Adrenal gland (tissue), 9 donors: ENCODE measurements at regions not wholly inside any gene's neighbourhood (a gene's known extent, or its start where the extent isn't known, plus 50 kb on each side); places are given as distances from the start of the nearest gene placed in this dataset.

ENCODE experiments used
- DNase-seq, 7 donors: peaks; one replicate each; pipeline ENCODE4 v3.0.0-alpha.2; 2019 to 2020
- H3K27ac ChIP-seq, 5 donors: fragments of 200-600 bp; sonication (generic) in 4 of 5; 1 replicate in 3 of 5; 2 replicates in 2 of 5; pipeline versions ENCODE4 v1.5.1 to v1.8.0; 2016 to 2020; ENCODE audit warnings: mild to moderate bottlenecking in 1 of 5
- H3K27me3 ChIP-seq: fragments of 200-600 bp; 2 replicates; pipeline ENCODE4 v1.8.0; 2021
- H3K36me3 ChIP-seq, 2 donors: fragments of 200-600 bp; replicated peaks in 1 of 2; 1 replicate in 1 of 2; 2 replicates in 1 of 2; pipeline versions ENCODE4 v1.5.1 to v1.8.0; 2018 to 2022
- H3K4me1 ChIP-seq, 2 donors: fragments of 200-600 bp; replicated peaks in 1 of 2; 1 replicate in 1 of 2; 2 replicates in 1 of 2; pipeline versions ENCODE4 v1.5.1 to v1.8.0; 2018 to 2021
- H3K4me3 ChIP-seq, 4 donors: fragments of 200-600 bp; sonication (generic) in 3 of 4; one replicate each; pipeline ENCODE4 v1.5.1; 2016 to 2018
- H3K9me3 ChIP-seq, 3 donors: fragments of 200-600 bp; sonication (generic) in 1 of 3; replicated peaks in 1 of 3; 1 replicate in 2 of 3; 2 replicates in 1 of 3; pipeline versions ENCODE4 v1.5.1 to v1.8.0; 2016 to 2021
- POLR2A ChIP-seq, 2 donors: fragments of 450-650 bp; IDR thresholded peaks; one replicate each; pipeline ENCODE4 v1.6.1; 2017; ENCODE audit warnings: antibody characterized with exemption in 2 of 2, mild to moderate bottlenecking in 2 of 2, moderate library complexity in 1 of 2
- WGBS, 4 donors: extraction: QIAGEN DNeasy Blood & Tissue Kit in 2 of 4; methylation state at CpG; one replicate each; pipeline versions ENCODE4 v1.1.5 to v1.1.7; 2013 to 2017; 5-methylcytosine and 5-hydroxymethylcytosine counted together
- intact Hi-C, 2 donors: fragments of 100-400 bp; cut with DNase I; formaldehyde crosslinking; loops; one replicate each; pipeline versions ENCODE4 v1.14.1 to v1.15.0; 2022 to 2023
- TF ChIP-seq, protein P1 (sequence below), 6 experiments: fragments of 450-650 bp in 4 of 6; fragments of 200-600 bp in 2 of 6; sonication (generic) in 1 of 6; IDR thresholded peaks; 1 replicate in 5 of 6; 2 replicates in 1 of 6; pipeline versions ENCODE4 v1.5.1 to v1.8.0; 2016 to 2021; ENCODE audit warnings: antibody characterized with exemption in 6 of 6, mild to moderate bottlenecking in 2 of 6, moderate library complexity in 1 of 6
- donor health status: healthy with polysubstance abuse.
- donor health status: Bipolar disorder and iron deficiency.
- donor health status: DM: yes; HTN: yes; CAD: no.
- donor health status: DM: no; HTN: no; CAD: no.
- donor health status: DM: no; HTN: no; CAD: no.

DNA sequence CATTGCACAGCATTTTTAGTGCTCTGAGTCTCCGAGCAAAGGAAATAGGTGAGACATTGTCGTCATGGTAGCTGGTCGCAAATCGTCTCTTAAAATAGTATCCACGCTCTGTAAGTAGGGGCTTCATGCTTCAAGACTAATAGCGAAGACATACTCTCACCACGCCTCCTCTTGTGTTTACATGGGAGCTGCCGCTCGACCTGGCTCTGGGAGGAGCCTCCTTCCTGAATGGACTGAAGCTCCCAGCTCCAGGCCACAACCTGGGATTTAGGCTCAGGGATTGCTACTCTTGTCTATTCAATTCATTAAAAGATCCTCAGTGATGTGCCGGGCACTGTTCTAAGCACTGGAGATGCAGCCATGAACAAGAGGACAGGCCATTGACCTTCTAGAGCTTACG is 196.1 kb upstream of the GALNT17 start:
- intact Hi-C loops = no loop called here
- Histone ChIP-seq H3K4me3 (no peak overlapping the region), H3K27me3 (no peaks in the 10 kb centered on the region), H3K9me3 (no peaks in the 10 kb centered on the region), H3K4me1 (no peaks in the 10 kb centered on the region), H3K36me3 (no peaks in the 10 kb centered on the region), H3K27ac (no peak overlapping the region)
- TF ChIP-seq, protein P1, sequence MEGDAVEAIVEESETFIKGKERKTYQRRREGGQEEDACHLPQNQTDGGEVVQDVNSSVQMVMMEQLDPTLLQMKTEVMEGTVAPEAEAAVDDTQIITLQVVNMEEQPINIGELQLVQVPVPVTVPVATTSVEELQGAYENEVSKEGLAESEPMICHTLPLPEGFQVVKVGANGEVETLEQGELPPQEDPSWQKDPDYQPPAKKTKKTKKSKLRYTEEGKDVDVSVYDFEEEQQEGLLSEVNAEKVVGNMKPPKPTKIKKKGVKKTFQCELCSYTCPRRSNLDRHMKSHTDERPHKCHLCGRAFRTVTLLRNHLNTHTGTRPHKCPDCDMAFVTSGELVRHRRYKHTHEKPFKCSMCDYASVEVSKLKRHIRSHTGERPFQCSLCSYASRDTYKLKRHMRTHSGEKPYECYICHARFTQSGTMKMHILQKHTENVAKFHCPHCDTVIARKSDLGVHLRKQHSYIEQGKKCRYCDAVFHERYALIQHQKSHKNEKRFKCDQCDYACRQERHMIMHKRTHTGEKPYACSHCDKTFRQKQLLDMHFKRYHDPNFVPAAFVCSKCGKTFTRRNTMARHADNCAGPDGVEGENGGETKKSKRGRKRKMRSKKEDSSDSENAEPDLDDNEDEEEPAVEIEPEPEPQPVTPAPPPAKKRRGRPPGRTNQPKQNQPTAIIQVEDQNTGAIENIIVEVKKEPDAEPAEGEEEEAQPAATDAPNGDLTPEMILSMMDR (IDR thresholded peaks at IDR 0.05) = no peak
- no peak for TF ChIP-seq POLR2A (IDR thresholded peaks at IDR 0.05)
- 72 to 88% (median 79%) methylated on average over 11 of the region's 11 CpGs for WGBS, 4 donors
- DNase-seq = no peak

DNA sequence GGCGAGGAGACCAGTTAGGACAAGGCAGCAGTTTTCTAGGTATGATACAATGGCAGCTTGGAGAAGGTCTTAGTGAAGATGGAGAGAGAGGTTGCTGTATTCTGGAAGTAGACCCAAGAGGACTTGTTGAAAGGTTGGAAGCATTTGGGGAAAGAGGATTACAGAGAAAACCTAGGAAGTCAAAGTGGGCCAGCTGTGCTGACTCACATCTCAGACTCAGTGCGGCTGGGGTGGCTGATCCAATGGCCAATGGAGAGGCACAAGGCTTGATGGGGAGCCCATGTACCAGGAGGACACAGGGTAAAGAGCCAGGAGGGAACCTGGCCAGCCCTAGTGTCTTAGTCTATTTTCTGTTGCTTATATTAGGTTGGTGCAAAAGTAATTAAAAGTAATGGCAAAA is 194.5 kb upstream of the GALNT17 start:
- Histone ChIP-seq H3K4me1 (no peaks in the 10 kb centered on the region), H3K27me3 (no peaks in the 10 kb centered on the region), H3K27ac (no peak overlapping the region), H3K4me3 (no peak overlapping the region), H3K36me3 (no peaks in the 10 kb centered on the region), H3K9me3 (no peaks in the 10 kb centered on the region)
- intact Hi-C loops = no loop called here
- TF ChIP-seq POLR2A (IDR thresholded peaks at IDR 0.05) = no peak
- TF ChIP-seq, protein P1 (IDR thresholded peaks at IDR 0.05) = no peak
- 89 to 94% (median 91%) methylated on average over 2 of the region's 2 CpGs for WGBS, 4 donors
- no peak for DNase-seq

DNA sequence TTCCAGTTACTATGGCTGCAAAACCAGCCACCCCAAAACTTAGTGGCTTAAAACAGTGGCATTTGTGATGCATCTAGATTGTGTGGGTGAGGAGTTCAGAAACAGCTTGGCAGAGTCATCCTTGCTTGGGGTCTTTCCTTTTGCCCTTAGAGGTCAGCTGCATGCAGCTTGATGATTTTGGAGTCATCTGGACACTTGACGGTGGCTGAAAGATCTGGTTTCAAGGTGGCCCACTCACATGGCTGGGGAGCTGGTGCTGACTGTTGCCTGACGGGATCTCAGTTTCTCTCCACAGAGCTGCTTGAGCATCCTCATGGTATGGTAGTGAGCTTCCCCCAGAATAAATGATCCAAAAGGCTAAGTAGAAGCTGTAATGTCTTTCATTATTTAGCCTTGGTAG is 191.3 kb upstream of the GALNT17 start:
- no peaks in the 10 kb centered on the region for H3K27me3 ChIP-seq
- intact Hi-C loops = no loop called here
- TF ChIP-seq, protein P1 (IDR thresholded peaks at IDR 0.05) = no peak
- no peak for TF ChIP-seq POLR2A (IDR thresholded peaks at IDR 0.05)
- H3K4me1 ChIP-seq = no peaks in the 10 kb centered on the region
- 80 to 95% (median 93%) methylated on average over 2 of the region's 2 CpGs for WGBS, 4 donors
- no peak overlapping the region for H3K27ac ChIP-seq
- no peaks in the 10 kb centered on the region for H3K36me3 ChIP-seq
- H3K9me3 ChIP-seq = no peaks in the 10 kb centered on the region
- no peak for DNase-seq
- no peak overlapping the region for H3K4me3 ChIP-seq

DNA sequence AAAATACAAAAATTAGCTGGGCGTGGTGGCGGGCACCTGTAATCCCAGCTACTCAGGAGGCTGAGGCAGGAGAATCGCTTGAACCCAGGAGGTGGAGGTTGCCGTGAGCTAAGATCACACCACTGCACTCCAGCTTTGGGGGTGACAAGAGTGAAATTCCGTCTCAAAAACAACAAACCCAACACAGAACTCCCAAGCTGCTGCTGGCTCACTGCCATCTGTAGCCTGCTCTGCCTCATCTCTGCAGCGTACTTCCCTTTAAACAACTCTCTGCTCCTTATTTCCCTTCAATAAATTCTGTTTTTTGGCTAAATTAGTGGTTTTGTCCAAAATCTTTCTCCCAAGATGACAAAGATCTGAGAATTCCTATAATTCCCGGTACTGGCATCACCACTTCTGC is 189.2 kb upstream of the GALNT17 start:
- H3K27me3 ChIP-seq = no peaks in the 10 kb centered on the region
- 67 to 77% (median 72%) methylated on average over 5 to 7 of the region's 7 CpGs for WGBS, 4 donors
- no peak overlapping the region for H3K4me3 ChIP-seq
- no peak overlapping the region for H3K27ac ChIP-seq
- DNase-seq = no peak
- TF ChIP-seq, protein P1 (IDR thresholded peaks at IDR 0.05) = no peak
- no peak for TF ChIP-seq POLR2A (IDR thresholded peaks at IDR 0.05)
- no peaks in the 10 kb centered on the region for H3K4me1 ChIP-seq
- H3K36me3 ChIP-seq = no peaks in the 10 kb centered on the region
- intact Hi-C loops = no loop called here
- no peaks in the 10 kb centered on the region for H3K9me3 ChIP-seq
